OCI-LY7 (cell line): ENCODE measurements at regions not wholly inside any gene's neighbourhood (a gene's known extent, or its start where the extent isn't known, plus 50 kb on each side); places are given as distances from the start of the nearest gene placed in this dataset.

Experiments used
- CTCF ChIP-seq: fragments of 200-600 bp; sonication (generic); conservative IDR thresholded peaks from 2 replicates; pipeline ENCODE4 v1.5.1; 2014; ENCODE audit warnings: mild to moderate bottlenecking, antibody characterized with exemption, low read length, moderate library complexity, mixed read lengths
- EZH2phosphoT487 ChIP-seq: fragments of 200-600 bp; sonication (generic); IDR thresholded peaks from 2 replicates; pipeline ENCODE4 v1.6.1; 2018; ENCODE audit warnings: low read depth, borderline replicate concordance, mild to moderate bottlenecking, mixed run types, antibody characterized with exemption, low read length, moderate library complexity, mixed read lengths

- no peak for TF ChIP-seq CTCF
- no peak for TF ChIP-seq EZH2phosphoT487
Measured at GRCh38 chr16:9680019-9680655, 502.1 kb downstream of the GRIN2A start.
